COLO668 (cell line): ENCODE measurements at regions not wholly inside any gene's neighbourhood (a gene's known extent, or its start where the extent isn't known, plus 50 kb on each side); places are given as distances from the start of the nearest gene placed in this dataset.

ENCODE experiments used
- DNase-seq: peaks from one replicate; lab custom pipeline; 2025; ENCODE audit not compliant: unreplicated experiment; lab: John Stamatoyannopoulos, UW

DNA sequence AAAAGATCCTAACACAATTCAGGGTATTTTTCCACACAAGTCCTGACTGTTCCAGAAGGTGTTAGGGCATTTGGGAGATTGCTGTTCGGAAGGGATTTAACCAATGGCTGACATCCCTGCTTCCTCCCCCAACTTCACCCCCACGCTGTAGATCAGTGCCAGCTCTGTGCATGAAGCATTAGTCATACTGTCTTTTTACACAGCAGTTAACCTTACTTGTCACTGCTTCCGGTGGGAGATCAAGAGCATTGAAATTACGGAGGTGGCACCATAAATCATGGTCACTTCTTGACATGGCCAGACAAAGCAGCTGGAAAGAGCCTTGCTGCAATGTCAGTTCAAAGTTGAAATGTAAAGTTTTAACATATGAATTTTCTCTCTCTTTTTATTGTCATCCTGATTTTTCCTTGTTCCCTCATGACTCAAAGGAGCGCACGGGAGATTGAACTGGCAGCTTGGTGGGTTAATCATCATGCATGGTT is 70.2 kb downstream of the HRH4 start:
- no peak for DNase-seq

DNA sequence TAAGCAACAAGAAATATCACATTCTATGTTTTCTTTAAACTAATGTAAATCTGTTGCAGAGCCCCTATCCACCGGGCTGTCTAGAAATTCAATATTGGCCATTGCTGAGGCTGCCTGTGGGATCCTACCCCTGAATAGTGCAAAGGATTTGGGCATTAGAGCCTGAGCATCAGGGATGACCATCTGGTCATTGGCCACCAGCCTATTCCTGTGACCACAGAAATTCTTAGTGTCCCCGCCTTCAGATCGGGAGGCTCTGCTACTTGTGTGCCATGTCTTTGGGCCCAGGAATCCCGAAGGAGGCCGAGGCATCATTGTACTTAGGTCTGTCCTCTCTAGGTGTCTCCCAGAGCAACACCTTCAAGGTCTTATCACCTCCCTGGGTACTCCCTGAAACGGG is 73.8 kb downstream of the HRH4 start:
- no peak for DNase-seq

DNA sequence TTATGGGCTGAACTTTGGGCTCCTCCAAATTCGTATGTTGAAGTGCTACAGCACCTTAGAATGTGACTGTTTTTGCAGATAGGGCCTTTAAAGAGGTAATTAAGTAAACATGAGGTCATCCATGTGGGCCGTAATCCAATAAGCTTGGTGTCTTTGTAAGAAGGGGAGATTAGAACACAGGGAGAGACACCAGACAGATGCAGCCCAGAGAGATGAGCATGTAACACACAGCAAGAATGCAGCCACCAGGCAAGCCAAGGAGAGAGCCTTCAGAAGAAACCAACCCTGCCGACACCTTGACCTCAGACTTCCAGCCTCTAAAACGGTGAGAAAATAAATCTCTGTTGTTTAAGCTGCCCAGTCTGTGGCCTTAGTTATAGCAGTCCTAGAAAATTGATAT is 74.3 kb downstream of the HRH4 start:
- DNase-seq = no peak

DNA sequence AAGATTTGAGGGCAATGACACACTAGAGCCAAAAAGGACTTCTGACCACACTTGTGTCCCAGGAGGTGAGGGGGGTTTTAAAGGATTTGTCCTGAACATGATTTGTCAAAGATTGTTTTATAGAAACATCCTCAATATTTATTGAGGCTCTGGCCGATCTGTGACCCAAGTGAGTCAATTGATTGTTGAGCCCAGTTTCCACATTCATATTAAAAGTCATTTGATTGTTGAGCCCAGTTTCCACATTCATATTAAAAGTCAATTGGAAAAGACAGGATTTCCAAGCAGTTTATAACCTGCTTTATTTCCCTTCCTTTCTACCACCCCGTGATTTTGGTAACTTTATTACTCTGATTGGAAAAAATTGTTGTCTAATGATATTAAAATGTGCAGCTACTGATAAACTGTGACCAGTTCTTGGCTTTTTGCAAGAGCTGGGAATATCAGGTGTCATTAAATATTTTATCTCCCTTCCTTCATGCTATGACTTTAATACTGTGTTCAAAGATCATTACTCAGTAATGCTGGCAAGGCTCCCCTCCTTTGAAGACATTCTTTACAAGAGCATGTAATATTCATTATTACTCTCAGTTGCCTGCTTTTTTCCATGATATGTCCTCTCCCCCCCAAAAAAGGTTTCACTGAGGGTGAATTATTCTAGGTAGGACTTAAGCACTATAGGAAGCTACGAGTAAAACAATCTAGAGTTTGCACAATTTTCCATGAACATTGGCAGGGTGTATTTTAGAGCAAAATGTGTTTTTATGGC is 75.3 kb downstream of the HRH4 start:
- DNase-seq = no peak

DNA sequence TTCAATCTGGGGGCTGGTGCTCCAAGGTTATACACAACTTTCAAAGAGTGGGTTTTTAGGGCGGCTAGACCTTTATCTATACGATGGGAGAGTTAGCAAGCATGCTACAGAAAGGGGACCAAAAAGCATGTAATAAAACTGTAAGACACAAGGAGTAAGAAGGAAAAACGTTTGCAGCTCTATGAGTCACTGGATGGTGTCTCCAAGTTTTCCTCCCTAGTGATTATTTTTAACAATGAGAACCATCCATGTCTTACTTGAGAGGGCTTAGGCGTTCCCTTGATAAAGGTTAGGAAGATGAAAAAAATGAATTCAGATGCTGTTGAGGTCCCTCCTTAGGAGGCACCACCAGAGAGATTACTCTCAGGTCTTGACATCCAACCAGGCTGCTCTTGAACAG is 75.9 kb downstream of the HRH4 start:
- no peak for DNase-seq

DNA sequence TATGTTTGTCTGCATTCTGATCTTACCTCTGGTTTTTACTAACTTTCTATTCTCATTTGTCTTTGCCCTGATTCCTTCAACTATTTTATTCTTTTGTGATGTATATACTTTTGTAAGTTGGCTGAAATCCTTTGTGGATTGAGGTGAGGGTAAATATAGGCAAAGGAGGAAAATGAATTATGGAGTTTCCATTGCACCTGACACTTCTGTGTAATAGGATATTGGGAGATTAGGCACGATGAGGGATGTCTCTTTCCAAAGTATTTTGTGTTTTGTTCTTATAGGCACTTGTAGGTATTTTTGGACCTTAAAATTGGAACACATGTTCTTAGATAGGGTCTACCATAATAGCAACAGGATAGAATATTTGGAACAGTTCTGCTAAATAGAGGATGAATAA is 76.4 kb downstream of the HRH4 start:
- no peak for DNase-seq

DNA sequence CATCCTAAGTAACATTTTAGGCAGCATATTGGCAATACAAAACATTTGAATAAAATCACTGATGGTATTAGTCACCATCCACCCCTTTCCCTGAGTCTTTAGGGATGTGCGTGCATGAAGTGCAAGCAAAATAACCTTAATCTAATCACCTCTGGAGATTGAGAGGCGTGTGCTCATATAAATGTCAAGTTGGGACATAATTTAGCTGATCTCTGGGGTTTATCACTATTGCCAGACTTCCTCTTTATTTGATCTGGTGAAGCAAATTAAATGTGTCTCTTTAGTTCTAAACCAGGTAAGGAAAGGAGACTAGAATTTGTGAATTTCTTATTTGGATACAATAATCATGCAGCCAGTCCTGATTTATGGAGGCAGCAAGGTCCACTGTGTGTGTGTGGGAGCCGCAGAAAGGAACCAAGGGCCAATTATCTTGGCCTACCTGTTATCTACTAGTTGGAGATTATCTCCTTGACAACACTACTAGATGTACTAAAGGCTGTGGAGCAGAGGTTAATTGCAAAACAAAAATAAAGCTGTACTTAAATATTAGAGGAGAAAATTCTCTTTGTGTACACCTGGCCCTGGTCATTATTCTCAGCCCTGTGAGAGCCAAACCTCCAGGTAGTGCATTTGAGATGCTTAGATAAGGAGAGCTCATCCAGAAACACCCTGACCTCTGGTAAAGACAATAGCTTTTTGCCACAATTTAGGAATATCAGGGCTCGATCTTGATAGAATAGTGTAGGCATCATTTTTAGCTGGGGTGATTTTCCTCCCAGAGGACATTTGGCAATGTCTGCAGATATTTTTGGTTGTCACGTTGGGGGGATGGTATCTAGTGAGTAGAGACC is 78.2 kb downstream of the HRH4 start:
- DNase-seq = no peak

DNA sequence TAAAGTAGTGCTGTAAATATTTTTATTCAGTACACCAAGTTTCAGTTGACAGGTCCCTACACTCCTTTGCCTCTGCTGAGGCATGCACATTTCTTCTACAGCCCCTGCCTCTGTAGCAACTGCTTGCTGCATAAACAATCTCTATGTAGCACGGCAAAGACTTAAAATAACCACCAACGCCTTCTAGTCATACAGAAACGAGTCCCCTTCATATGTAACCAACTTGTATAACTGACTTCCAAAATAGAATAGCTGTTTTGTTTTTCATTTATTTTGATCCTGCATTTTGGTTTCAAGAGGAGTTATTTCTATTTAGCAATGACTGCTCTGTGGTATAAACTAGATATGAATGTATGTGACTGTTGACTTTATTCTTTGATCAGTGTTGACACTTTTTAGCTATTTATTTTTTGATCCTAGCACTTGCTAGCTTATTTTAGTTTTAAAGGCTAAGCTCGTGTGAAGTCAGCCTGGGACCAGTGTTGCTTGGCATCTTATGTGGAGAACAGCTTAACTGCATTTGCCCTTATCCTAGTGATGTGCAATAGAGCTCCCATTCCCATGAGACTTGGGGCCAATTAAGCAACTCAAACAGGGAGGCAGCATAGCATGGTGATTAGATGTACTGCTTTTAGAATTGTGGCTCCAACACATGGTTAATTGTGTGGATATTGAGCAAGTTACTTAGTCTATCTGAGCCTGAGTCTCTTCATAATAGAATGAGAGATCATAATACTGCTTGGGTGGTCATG is 79.6 kb downstream of the HRH4 start:
- DNase-seq = no peak

DNA sequence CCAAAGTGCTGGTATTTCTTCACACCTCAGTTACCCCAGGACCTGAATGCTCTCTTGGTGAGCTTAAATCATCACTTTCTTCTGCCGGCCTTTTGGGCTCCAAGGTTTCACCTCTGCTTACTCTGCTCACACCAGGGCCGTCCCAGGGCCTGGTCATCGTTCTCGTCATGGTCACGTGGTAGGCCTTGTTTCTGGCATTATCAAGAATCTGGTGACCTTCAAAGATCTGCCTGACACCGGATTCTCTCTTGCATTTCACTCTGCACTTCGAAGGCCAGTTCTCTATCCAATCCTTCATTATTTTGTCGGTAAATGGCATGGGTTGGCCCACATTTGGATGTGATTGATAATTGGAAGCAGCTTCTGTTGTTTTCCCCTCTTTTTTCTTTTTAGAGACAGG is 80.5 kb downstream of the HRH4 start:
- DNase-seq = no peak

DNA sequence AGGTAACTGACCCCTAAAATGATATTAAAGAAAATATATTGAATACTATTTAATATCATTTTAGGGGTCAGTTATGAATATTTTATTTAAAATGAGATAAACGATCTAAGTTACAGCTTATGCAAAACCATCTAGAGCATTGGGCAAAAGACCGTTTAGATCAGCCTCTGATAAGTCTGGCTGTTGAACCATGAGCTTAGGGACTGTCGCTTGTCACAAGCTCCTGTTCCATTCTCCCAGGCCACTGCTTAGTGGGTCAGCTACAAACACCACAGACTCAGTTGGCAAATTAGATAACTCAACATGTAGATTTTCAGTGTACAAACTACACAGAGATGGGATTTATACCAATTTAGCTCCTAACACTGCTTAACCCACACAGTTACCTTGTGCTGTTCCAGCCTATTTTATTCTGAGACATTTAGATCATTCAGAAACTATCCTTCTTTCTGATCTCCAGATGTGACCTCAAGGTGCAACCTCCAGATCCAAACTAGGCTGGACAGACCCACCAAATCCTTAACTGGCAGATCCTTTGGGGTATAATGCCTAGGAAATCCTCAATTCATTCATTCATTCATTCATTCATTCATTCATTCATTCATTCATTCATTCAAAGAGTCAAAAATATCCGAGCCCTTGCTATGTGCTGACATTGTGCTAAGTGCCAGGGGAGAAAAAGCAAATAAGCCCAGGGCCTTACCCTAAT is 82.8 kb downstream of the HRH4 start:
- no peak for DNase-seq

DNA sequence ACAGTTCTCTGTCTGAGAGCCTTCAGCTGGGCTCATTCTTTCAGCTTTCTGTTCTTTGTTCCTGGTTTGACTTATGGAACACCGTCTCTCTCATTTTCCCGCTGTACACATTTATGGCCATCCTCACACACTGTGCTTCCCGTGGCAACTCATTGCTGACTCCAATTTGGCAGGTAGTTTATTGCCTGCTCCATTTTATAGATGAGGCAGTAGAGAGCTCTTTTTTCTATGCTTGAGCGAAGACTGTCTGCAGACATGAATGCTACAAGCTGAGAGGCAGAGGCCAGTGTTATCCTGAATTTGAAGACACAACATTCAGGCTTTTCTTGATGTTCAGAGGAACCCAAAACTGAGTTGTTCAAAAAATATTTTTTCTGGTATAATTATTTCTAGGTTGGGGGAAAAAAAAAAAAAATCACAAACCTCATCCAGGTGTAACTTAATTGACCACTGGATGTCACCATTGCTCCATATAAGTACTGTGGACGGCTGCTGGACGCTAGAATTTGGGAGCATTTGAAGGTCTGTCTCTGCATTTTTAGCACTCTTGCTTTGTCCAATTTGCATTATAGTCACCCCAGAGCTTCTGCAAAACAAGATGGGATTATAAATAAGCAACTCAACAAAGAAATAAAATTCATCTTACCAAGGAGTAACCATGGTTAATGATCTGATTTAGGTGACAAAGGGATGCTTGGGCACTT is 83.5 kb downstream of the HRH4 start:
- peak; percentile 18 for DNase-seq

DNA sequence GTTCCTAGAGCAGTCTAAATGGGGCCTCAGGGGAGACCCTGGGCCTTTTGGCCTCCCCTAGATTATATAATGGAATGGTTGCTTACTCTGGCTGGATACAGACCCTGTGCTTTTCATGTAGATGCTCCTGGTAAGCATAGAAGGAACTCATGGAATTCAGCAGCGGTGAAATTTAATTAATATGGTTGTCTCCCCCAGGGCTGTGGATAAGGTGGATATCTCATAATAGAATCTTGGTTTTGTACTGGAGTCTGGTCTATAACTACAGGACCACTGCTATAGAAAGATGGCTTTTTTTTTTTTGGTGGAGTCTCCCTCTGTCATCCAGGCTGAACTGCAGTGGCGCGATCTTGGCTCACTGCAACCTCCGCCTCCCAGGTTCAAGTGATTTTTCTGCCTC is 84.5 kb downstream of the HRH4 start:
- no peak for DNase-seq

DNA sequence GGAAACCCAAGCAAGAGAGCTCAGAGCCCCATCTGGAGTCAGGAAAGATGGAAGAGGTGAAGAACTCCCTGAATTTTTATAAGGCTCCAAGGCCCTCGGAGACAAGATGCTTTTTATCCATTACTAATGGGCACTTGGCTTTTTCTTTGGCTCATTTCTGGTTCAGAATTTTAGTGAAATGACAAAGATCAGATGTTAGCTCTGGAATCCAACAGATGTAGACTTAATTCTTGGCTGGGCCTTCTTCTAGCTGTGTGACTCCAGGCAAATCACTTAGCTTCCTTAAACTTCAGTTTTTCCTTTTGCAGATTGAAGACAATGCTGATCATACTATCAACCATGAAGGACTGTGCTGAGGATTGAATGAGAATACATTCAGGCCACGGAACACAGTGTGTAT is 85.2 kb downstream of the HRH4 start:
- no peak for DNase-seq

DNA sequence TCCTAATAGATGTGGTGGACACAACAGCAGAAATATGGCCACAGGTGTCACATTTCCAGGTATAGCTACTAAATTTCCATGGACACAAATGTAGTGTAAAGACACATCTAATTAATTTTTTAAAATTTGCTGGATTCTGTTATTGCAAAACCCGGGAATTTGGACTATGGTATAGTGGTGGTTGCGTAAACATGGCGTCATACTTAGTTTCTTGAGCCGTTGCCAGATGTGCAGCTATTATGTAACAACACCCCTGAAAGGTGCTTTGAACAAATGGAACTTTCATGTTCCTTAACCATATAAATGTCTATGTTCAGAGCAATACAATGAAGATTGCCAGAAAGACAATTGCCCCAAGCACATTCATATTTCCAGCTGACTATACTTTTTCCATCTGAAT is 85.9 kb downstream of the HRH4 start:
- DNase-seq = no peak

DNA sequence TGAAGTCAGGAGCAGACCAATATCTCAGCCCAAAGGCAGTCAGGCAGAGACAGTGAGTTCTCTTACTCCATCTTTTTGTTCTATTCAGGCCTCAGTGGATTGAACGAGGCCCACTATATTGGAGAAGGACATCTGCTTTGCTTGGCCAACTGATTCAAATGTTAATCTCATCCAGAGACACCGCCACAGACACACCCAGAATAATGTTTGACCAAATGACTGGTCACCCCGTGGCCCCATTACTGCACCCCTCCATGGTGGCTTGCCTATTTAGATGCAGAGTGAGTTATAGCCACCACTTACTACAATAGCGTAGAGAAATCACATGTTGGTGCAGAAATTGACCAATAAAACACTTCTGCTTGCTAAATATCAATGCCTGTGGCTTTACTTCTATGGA is 88.1 kb downstream of the HRH4 start:
- no peak for DNase-seq

DNA sequence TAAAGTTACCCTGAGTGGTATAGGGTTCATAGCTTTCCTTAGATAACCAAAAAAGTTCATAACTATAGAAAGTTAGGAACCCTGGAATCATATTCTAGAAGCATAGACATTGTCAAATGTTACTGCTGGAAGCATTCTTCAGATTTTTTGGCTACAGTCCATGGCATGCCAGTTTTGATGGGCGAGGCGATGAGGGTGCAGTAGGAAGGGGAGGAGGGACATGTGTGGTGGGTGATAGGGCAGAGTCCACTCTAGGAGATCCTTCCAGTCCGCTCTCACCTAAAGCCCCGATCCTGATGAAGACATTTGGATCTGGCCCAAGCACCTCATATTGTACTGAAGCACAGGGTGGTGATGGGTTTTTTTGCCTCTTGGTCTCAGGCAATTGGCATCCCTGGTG is 91.8 kb downstream of the HRH4 start:
- no peak for DNase-seq

DNA sequence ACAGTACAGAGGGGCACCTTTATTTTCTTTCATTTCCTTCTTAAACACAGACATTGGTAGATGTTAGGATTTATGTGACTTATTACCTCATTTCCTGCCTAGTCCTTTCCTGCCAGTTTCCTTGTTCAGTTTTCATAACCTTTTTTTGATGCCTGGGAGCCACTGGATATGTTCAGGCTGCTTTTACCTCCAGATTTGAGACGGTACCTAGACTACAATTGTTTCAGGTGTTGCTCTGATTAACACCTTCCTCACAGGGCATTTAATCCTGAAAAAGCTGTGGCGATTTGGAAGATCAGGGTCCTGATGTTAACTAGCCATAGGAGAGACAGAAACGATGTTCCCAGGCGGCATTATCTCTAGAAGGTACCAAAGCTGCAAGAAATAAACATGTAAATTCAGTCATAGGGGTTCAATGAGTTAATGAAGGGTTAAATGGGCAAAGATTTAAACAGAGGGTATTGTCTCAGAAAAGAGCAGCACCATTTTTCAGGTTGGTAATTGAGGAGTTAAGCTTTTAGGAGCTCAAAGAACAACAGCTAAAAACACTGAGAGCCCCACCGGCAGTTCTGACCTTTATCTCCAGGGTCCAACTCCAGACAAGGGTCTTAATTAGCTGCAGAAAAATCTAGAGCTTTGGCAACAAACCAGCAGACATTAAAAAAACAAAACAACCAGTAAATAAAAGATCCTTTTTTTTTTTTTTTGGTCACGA is 93.3 kb downstream of the HRH4 start:
- DNase-seq = no peak

DNA sequence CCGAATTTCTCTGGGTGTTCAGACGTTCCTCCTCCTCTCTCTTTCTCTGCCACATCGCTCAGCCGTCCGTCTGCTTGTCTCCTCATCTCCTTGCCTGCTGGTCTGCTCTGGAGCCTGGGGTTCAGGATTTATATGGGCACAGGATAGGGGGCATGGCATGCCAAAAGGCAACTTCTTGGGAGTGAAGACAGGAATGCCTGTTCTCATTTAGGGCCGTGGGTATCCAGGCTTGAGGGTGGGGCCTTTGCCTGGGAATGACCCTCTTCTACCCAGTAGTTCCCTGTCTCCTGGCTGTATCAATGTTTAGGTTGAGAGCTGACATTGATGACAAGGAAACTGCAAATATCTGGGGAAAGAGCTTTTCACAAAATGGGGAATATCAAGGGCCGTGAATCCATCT is 98.0 kb downstream of the HRH4 start:
- DNase-seq = no peak

DNA sequence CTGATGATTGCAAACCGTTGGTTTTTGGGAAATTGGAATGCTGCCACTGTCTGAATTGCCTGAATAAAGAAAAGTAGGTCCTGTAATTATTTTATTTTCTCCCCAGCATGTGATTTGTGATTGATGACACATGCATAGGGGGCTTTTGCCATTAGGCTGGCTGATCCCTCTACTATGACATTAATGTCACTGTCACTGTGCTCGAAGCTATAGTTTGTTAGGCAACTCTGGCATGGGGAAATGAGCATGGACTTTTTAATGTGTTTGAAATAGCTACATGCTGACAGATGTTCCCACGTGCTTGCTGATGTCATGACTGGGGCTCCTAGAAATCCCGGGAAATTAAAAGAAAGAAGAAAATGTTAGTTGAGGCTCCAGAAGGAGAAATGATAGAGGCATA is 99.1 kb downstream of the HRH4 start:
- no peak for DNase-seq

DNA sequence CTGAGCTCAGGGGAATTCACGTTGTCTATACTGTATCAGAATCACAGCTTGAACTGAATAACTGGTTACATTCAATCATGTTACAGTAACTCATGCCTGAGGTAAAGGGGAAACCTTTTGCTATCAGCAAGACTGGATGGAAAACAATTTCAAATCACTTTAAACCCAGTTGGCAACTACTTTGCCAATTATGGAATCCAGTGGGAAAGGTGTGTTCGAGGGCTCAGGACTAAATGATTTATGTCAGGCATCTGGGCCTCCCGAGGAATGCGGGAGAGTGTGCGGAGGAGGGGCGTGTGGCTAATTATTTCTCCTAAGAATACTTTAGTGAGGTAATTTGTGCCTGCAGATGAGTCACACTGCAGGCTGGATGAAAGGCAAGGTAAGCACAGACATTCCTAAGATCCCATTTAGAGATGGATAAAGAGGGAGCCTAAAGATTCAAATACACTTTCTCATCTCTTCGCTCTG is 100.1 kb downstream of the HRH4 start:
- DNase-seq = no peak
